Uterus (tissue), 3 donors: ENCODE measurements at regions not wholly inside any gene's neighbourhood (a gene's known extent, or its start where the extent isn't known, plus 50 kb on each side); places are given as distances from the start of the nearest gene placed in this dataset.

Experiments used
- DNase-seq, 2 donors: peaks; one replicate each; pipeline ENCODE4 v3.0.0-alpha.2; 2019 to 2020
- H3K27ac ChIP-seq, 2 donors: fragments of 200-600 bp; sonication (generic); 1 replicate in 1 of 2; 2 replicates in 1 of 2; pipeline ENCODE4 v1.5.1; 2016 to 2018
- H3K27me3 ChIP-seq, 2 donors: fragments of 200-600 bp; sonication (generic); one replicate each; pipeline ENCODE4 v1.5.1; 2018 to 2019; ENCODE audit warnings: control low read depth in 1 of 2
- H3K36me3 ChIP-seq, 2 donors: fragments of 200-600 bp; sonication (generic); one replicate each; pipeline ENCODE4 v1.5.1; 2019; ENCODE audit warnings: control low read depth in 1 of 2
- H3K4me1 ChIP-seq, 2 donors: fragments of 200-600 bp; sonication (generic); one replicate each; pipeline ENCODE4 v1.5.1; 2018 to 2019; ENCODE audit warnings: control low read depth in 1 of 2
- H3K4me3 ChIP-seq, 2 donors: fragments of 200-600 bp; sonication (generic); 1 replicate in 1 of 2; 2 replicates in 1 of 2; pipeline ENCODE4 v1.5.1; 2018 to 2019; ENCODE audit warnings: mild to moderate bottlenecking in 1 of 2
- H3K9me3 ChIP-seq, 2 donors: fragments of 200-600 bp; sonication (generic); one replicate each; pipeline ENCODE4 v1.5.1; 2019; ENCODE audit warnings: control low read depth in 1 of 2
- POLR2A ChIP-seq, 2 donors: fragments of 450-650 bp; IDR thresholded peaks; one replicate each; pipeline ENCODE4 v1.6.1; 2016; ENCODE audit warnings: antibody characterized with exemption in 2 of 2, mild to moderate bottlenecking in 1 of 2, moderate library complexity in 1 of 2
- intact Hi-C: fragments of 100-400 bp; cut with DNase I; formaldehyde crosslinking; loops from one replicate; pipeline ENCODE4 v1.15.1; 2023; ENCODE audit warnings: low total_unique reads
- TF ChIP-seq, protein P1 (sequence below), 4 experiments: fragments of 200-600 bp in 2 of 4; fragments of 450-650 bp in 2 of 4; sonication (generic) in 2 of 4; IDR thresholded peaks; one replicate each; pipeline ENCODE4 v1.5.1; 2016 to 2019; ENCODE audit warnings: antibody characterized with exemption in 4 of 4, mild to moderate bottlenecking in 2 of 4, moderate library complexity in 1 of 4
- donor health status: DM: yes; HTN: yes; CAD: no.

DNA sequence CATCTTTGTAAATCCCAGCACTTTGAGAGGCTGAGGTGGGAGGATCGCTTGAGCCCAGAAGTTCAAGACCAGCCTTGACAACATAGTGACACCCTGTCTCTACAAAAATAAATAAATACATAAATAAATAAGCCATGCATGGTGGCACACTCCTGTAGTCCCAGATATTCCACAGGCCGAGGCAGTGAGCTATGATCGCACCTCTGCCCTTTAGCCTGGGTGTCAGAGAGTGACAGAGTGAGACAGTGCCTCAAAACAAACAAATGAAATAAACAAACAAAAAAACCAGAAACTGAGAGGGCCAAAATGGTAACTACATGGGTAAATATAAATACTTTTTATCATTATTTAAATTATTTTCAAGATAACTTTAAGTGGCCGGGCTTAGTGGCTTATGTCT is 445.4 kb downstream of the ZIC1 start:
- Histone ChIP-seq H3K4me1 (no peaks in the 10 kb centered on the region), H3K27ac (no peak overlapping the region), H3K27me3 (no peaks in the 10 kb centered on the region), H3K9me3 (no peaks in the 10 kb centered on the region), H3K36me3 (no peaks in the 10 kb centered on the region), H3K4me3 (no peak overlapping the region)
- TF ChIP-seq, protein P1, sequence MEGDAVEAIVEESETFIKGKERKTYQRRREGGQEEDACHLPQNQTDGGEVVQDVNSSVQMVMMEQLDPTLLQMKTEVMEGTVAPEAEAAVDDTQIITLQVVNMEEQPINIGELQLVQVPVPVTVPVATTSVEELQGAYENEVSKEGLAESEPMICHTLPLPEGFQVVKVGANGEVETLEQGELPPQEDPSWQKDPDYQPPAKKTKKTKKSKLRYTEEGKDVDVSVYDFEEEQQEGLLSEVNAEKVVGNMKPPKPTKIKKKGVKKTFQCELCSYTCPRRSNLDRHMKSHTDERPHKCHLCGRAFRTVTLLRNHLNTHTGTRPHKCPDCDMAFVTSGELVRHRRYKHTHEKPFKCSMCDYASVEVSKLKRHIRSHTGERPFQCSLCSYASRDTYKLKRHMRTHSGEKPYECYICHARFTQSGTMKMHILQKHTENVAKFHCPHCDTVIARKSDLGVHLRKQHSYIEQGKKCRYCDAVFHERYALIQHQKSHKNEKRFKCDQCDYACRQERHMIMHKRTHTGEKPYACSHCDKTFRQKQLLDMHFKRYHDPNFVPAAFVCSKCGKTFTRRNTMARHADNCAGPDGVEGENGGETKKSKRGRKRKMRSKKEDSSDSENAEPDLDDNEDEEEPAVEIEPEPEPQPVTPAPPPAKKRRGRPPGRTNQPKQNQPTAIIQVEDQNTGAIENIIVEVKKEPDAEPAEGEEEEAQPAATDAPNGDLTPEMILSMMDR (IDR thresholded peaks at IDR 0.05): no peak
- TF ChIP-seq POLR2A (IDR thresholded peaks at IDR 0.05): no peak
- no peak for DNase-seq
- intact Hi-C loops: no loop called here

DNA sequence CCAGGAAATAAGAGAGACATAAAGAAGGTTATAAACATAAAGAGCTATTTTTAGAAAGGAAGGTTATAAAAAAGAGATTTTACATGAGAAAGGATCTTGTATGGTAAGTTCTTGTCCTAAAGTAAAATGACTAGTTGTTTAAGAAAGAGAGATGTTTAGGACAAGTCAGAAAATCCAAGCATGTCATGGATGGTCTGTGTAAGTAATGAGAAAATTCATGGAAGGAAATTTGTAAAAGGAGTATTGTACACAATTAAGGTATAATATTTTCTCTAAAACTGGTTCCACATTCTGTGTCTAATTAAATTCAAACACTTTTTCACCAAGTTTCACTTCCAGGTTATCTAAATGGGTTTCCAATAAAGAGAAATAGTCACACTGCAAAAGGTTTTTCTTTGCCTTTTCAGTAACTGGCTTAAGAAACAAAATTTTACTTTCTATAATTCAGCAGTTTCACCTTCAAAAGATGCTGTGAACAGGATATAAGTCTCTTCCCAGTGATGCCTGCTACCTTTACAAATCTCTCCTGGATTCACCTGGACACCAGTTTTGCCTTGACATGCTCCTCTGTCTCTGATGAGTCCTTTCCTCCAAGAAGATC is 455.7 kb downstream of the ZIC1 start:
- H3K27ac ChIP-seq: no peak overlapping the region
- TF ChIP-seq, protein P1 (IDR thresholded peaks at IDR 0.05): no peak
- TF ChIP-seq POLR2A (IDR thresholded peaks at IDR 0.05): no peak
- H3K9me3 ChIP-seq: no peaks in the 10 kb centered on the region
- no peaks in the 10 kb centered on the region for H3K36me3 ChIP-seq
- H3K4me3 ChIP-seq: no peak overlapping the region
- no peak for DNase-seq
- no peaks in the 10 kb centered on the region for H3K27me3 ChIP-seq
- no peaks in the 10 kb centered on the region for H3K4me1 ChIP-seq
- intact Hi-C loops: no loop called here

DNA sequence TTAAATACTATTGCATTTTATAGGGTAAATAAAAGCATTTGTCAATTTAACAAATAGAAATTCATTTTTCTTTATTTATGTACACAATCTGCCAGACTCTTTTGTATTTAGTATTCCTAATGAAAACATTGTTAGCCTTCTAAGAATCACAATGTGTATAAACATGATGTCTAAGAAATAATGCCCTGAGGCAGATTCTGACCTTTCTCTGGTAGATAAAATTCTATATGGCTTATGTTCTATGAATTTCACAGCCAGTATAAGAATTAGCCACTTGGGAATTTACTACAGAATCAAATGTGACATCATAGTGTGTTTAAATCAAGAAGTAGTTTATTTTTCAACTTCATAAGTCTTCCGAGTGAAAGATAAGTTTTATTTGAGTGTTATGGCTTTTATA is 457.4 kb downstream of the ZIC1 start:
- Histone ChIP-seq H3K9me3 (no peaks in the 10 kb centered on the region), H3K36me3 (no peaks in the 10 kb centered on the region), H3K27me3 (no peaks in the 10 kb centered on the region), H3K27ac (no peak overlapping the region), H3K4me3 (no peak overlapping the region), H3K4me1 (no peaks in the 10 kb centered on the region)
- DNase-seq: no peak
- TF ChIP-seq, protein P1 (IDR thresholded peaks at IDR 0.05): no peak
- TF ChIP-seq POLR2A (IDR thresholded peaks at IDR 0.05): no peak
- intact Hi-C loops: no loop called here

DNA sequence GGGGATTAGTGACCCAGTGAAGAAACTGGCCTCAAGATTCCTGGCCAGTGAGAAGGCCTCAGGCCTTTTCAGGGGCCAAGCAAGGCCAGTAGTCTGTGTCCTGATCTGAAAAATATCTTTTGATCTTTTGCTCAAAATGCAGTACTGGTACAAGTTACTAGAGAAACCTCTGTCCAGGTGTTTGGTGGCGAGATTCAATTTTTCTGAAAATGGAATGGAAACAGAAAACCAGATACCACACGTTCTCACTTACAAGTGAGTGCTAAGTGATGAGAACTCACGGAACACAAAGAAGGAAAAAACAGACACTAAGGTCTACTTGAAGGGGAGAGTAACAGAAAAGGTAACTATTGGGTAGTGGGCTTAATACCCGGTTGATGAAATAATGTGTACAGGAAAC is 463.4 kb downstream of the ZIC1 start:
- Histone ChIP-seq H3K9me3 (no peaks in the 10 kb centered on the region), H3K4me3 (no peak overlapping the region), H3K27me3 (no peaks in the 10 kb centered on the region), H3K27ac (no peak overlapping the region), H3K4me1 (no peaks in the 10 kb centered on the region), H3K36me3 (no peaks in the 10 kb centered on the region)
- no peak for DNase-seq
- TF ChIP-seq, protein P1 (IDR thresholded peaks at IDR 0.05): no peak
- TF ChIP-seq POLR2A (IDR thresholded peaks at IDR 0.05): no peak
- intact Hi-C loops: no loop called here

DNA sequence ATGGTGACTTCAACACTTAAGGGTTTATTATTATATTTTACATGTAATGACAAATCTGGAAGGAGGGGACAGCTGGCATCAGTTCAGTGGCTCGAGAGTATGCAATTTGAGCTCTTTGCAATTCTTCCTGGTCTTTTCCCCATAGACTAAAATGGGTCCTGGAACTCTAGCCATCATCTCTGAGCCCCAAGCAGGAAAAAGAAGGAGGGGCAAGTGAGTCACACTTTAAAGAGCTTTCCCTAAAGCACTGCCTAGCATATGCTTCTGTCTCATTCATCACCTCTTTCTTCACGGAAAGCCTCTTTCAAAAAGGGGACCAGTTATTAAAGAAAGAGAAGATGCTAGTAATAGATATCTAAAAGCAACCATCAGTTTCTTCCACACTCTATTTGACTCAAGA is 466.3 kb downstream of the ZIC1 start:
- TF ChIP-seq, protein P1 (IDR thresholded peaks at IDR 0.05): no peak
- no peak for TF ChIP-seq POLR2A (IDR thresholded peaks at IDR 0.05)

More for the DNA sequence above, 466.3 kb downstream of the ZIC1 start:
- H3K36me3 ChIP-seq: no peaks in the 10 kb centered on the region
- no peak for DNase-seq
- H3K4me1 ChIP-seq: no peaks in the 10 kb centered on the region
- no peak overlapping the region for H3K27ac ChIP-seq
- H3K27me3 ChIP-seq: no peaks in the 10 kb centered on the region
- no peak overlapping the region for H3K4me3 ChIP-seq
- intact Hi-C loops: no loop called here
- no peaks in the 10 kb centered on the region for H3K9me3 ChIP-seq
